ENCODE measurements at regions not wholly inside any gene's neighbourhood (a gene's known extent, or its start where the extent isn't known, plus 50 kb on each side); places are given as distances from the start of the nearest gene placed in this dataset.

DNA sequence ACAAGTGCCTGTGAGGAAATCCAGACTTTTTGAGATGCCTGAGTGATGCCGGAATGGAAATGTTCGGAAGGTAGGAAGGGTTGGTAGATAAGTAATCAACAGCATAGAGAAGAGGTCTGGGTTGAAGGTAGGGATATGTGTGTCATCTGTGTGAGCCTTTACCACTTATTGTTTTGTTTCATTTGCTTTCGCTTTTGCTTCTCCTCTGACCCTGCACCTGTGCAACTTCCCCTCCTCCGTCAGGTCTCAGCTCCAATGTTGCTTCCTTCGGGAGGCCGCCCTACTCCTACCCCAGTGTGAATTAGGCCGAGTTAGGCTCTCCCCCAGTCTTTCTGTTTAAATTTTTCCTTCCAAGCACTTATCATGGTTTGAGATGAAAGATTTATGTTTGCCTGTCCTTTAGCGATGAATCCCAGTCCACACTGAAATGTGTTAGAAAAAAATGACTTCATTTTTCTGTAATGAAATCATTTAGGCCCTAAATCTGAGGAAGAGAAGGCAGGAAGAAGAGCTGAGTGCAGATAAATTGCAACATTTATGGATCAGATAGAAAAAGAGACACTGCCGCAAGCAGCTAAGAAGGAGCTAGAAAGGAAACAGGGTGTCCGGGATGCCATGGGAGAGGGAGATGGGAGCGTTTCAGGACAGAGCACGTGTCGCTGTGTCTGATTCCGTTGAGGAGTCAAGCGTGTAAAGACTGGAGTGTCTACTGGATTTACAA, 139.6 kb upstream of the PELI1 start:
- DNase-seq (ENCODE audit: low read depth): no peak

GRCh38 chr2:64284751-64285150, 140.5 kb upstream of the PELI1 start:
- no peak for DNase-seq (ENCODE audit: low read depth)

GRCh38 chr2:64287202-64287740, 143.1 kb upstream of the PELI1 start:
- DNase-seq (ENCODE audit: low read depth): no peak

GRCh38 chr2:64288321-64289193, 144.3 kb upstream of the PELI1 start:
- DNase-seq (ENCODE audit: low read depth): no peak

GRCh38 chr2:64289251-64289650, 145.0 kb upstream of the PELI1 start:
- no peak for DNase-seq (ENCODE audit: low read depth)

GRCh38 chr2:64289737-64290136, 145.5 kb upstream of the PELI1 start:
- no peak for DNase-seq (ENCODE audit: low read depth)

GRCh38 chr2:64291181-64291580, 147.0 kb upstream of the PELI1 start:
- DNase-seq (ENCODE audit: low read depth): no peak

- DNase-seq (ENCODE audit: low read depth): no peak
These were observed 151.3 kb upstream of the PELI1 start for GRCh38 chr2:64295326-64296139.

DNA sequence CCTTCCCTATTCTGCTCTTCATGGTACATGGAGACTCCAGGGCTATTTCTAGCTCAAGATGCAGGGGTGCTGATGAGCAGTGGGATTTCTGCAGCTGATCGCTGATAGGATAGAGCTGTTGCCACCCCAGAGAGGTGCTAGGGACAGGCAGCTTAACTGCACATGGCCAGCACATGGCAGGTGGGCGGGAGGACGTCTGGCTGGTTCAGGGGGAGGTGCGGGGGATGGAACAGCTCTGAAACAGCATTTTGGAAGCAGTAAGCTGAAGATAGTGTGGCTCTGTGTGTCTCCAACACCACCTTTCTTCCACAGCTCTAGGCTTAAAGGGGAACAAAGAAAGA, 151.9 kb upstream of the PELI1 start:
- DNase-seq (ENCODE audit: low read depth): no peak

DNA sequence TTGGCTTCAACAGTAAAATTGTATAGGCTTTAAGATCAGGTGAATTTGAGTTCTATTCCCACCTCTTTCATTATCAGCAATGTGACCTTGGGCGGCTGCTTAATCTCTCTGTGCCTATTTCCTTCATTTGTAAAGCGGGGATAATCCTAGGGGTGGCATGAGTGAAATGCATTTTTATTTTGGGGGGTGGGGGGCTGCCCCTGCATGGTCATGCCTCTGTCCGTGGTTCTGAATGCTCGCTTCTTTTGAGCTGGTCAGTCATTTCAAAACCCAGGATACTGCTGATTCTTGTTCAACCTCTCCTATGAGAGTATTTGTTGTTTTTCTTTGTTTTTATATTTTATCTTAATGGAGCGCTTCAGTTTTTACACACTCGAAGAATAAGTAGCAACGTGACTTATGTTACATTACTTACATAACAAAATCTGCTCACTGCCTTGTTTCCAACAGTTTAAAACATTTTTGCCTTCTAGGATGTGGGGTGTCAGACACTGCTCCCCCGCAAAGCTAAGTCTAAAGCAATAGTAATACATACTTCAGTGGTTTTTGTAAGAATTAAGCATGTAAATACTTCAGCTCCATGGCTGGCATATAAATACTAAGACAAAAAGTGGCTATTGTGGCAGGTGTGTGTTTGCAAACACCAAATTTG, 152.6 kb upstream of the PELI1 start:
- DNase-seq (ENCODE audit: low read depth): no peak

- no peak for DNase-seq (ENCODE audit: low read depth)
These were observed 153.9 kb upstream of the PELI1 start for GRCh38 chr2:64298161-64298560.

DNA sequence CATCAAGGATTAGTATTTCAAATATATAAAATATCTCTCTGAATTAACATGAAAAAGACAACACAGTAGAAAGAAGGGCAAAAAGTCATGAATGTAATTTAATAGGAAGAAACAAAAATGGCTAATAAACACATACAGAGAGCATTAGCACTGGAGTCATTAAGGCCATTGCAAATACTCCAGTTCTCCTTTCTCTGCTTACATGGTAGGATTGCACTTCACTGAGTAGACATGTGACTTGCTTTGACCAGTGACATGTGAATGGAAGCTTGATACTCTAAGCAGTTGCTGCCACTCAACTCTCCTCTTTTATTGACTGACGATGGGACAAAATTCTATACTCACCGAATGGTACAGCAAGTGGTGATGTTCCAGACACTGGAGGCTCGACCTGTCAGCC, 153.9 kb upstream of the LGALSL start:
- no peak for DNase-seq (ENCODE audit: low read depth)

DNA sequence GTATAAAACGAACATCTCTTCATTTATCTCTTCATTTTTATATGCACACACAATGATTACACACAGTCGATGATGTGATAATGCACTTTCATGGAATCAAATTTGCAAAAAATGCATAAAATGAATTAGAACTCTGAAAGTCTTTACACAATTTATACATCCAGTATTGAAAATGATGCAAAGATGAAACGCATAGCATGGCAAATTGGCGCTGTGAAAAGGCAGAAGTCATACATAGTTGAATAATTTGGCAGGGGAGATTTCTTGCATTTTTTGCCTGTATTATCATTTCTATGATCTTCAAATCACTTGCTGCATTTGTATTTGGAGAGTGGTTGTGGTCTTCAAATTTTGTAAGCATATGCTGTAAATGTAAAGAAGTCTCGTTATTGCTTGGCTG, 150.7 kb upstream of the LGALSL start:
- no peak for DNase-seq (ENCODE audit: low read depth)

GRCh38 chr2:64307421-64307820, 146.5 kb upstream of the LGALSL start:
- DNase-seq (ENCODE audit: low read depth): no peak

GRCh38 chr2:64311191-64311910, 142.6 kb upstream of the LGALSL start:
- no peak for DNase-seq (ENCODE audit: low read depth)

DNA sequence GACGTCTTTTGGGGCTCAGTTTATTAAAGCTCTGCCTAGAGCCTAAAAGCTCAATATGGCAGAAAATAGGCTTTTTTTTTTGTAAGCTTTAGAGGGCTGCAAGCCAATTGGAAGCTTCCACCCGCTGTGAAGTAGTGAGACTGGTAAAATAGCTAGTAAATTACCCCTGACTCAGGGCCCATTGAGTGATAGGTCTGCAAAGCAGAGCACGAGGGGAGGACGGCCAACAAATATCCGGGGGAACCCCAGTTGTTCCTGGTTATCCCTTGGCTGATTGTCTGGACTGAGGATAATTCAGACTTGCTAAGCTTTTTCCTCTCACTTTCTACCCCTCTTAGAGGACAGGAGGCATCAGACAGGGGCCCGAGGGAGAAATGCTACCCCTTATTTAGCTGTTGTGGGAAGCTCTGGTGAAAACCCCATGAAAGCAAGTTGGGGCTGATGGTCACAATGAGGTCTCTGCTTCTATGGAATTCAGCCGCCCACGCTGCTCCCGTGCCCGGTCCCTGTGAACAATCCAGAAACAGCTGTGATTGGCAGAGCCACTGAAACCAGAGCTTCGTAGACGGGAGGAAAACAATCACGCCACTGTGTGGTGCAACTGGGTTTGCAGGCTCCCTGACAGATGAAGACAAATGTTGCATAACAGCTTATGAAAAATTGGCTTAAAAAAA, 141.9 kb upstream of the LGALSL start:
- DNase-seq (ENCODE audit: low read depth): no peak

GRCh38 chr2:64312622-64313397, 141.2 kb upstream of the LGALSL start:
- DNase-seq (ENCODE audit: low read depth): no peak

DNA sequence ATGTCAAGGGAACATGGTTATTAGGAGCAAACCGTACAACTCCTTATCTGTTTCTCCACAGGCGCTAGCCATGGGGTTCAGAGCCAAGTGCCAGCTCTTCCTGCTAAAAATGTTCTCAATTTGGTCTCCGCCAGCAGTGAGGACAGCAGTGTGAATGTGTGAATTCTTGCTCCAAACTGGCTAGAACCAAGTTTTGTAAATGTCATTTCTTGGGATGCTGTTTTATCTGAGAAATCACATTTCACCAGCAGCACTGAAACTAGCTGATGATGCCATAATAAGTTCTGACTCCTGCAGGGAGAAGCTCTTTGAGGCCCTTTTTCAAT, 140.6 kb upstream of the LGALSL start:
- no peak for DNase-seq (ENCODE audit: low read depth)

GRCh38 chr2:64315291-64315960, 138.5 kb upstream of the LGALSL start:
- DNase-seq (ENCODE audit: low read depth): no peak

Measured in T follicular helper cell (primary cell).